HepG2 (cell line): ENCODE measurements at regions not wholly inside any gene's neighbourhood (a gene's known extent, or its start where the extent isn't known, plus 50 kb on each side); places are given as distances from the start of the nearest gene placed in this dataset.

Source experiments
- ARNT2 ChIP-seq: sonication (generic); formaldehyde crosslinking; IDR thresholded peaks from 2 replicates; pipeline ENCODE4 v1.8.0; 2022; ENCODE audit warnings: mild to moderate bottlenecking, low read depth, missing genetic modification reagents, moderate library complexity
- GABPA ChIP-seq, 2 experiments: IDR thresholded peaks; 2 replicates each; pipeline ENCODE4 v1.6.1; 2011 to 2016; ENCODE audit warnings: low read depth in 2 of 2, low read length in 1 of 2, missing biosample characterization in 1 of 2, missing genetic modification characterization in 1 of 2
- MAZ ChIP-seq, 2 experiments: sonication (generic) in 1 of 2; formaldehyde crosslinking in 1 of 2; IDR thresholded peaks; 2 replicates each; pipeline versions ENCODE4 v1.5.0 to v1.6.1; 2012 to 2020; ENCODE audit warnings: low read depth in 2 of 2, mild to moderate bottlenecking in 2 of 2, borderline replicate concordance in 1 of 2, improper control_type of control experiment in 1 of 2, low read length in 1 of 2, missing genetic modification reagents in 1 of 2, moderate library complexity in 1 of 2
- NCOA5 ChIP-seq: sonication (generic); formaldehyde crosslinking; IDR thresholded peaks from 2 replicates; pipeline ENCODE4 v1.4.0; 2020; ENCODE audit warnings: missing genetic modification reagents
- NR2C2 ChIP-seq: sonication (generic); formaldehyde crosslinking; IDR thresholded peaks from 2 replicates; pipeline ENCODE4 v1.4.0; 2020; ENCODE audit warnings: missing genetic modification reagents, mild to moderate bottlenecking, moderate library complexity, borderline replicate concordance
- PAX8 ChIP-seq: sonication (generic); formaldehyde crosslinking; IDR thresholded peaks from 2 replicates; pipeline ENCODE4 v1.8.0; 2022; ENCODE audit warnings: mild to moderate bottlenecking, missing genetic modification reagents, borderline replicate concordance
- SP2 ChIP-seq: sonication (generic); formaldehyde crosslinking; IDR thresholded peaks from 2 replicates; pipeline ENCODE4 v1.5.1; 2020; ENCODE audit warnings: mild to moderate bottlenecking, missing genetic modification reagents
- TBP ChIP-seq: sonication (generic); formaldehyde crosslinking; IDR thresholded peaks from 2 replicates; pipeline ENCODE4 v1.5.0; 2020; ENCODE audit warnings: missing genetic modification reagents
- ZNF350 ChIP-seq: sonication (generic); formaldehyde crosslinking; IDR thresholded peaks from 2 replicates; pipeline ENCODE4 v1.4.0; 2020; ENCODE audit warnings: mild to moderate bottlenecking, low read depth, missing genetic modification reagents, borderline replicate concordance
- ZNF841 ChIP-seq: sonication (generic); formaldehyde crosslinking; IDR thresholded peaks from 2 replicates; pipeline ENCODE4 v1.8.1; 2023; ENCODE audit warnings: missing genetic modification reagents, borderline replicate concordance
- TF ChIP-seq, protein P1 (sequence below): sonication (generic); formaldehyde crosslinking; IDR thresholded peaks from 2 replicates; pipeline ENCODE4 v1.8.1; 2022; ENCODE audit warnings: mild to moderate bottlenecking, missing genetic modification reagents
- TF ChIP-seq, protein P2 (sequence below): sonication (generic); formaldehyde crosslinking; IDR thresholded peaks from 2 replicates; pipeline ENCODE4 v1.5.0; 2020; ENCODE audit warnings: mild to moderate bottlenecking, missing genetic modification reagents, moderate library complexity
- TF ChIP-seq, protein P3 (sequence below): sonication (generic); formaldehyde crosslinking; conservative IDR thresholded peaks from 2 replicates; pipeline ENCODE4 v1.8.1; 2023; ENCODE audit warnings: missing genetic modification reagents

DNA sequence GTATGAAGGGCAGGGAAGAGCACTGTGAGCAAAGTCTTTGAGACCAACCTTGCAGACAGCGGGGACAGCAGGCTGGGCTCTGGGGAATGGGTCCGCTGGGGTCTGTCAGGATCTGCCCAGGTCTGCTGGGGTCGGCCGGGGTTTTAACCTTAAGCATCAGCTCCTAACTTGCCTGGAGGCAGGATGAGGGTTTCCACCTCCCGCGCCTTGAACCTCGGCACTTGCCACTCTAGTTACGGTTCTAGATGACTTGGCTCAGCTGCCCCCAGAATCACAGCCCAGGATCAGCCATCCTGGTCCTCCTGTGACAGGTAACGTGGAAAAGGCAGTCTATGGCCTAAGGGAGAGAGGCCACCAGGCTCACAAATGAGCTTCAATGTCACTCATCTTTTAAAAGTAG lies 50.4 kb upstream of the CACUL1 start:
- TF ChIP-seq PAX8 (CRISPR knock-in tag) (no peak), SP2 (CRISPR knock-in tag) (no peak), NCOA5 (no peak), TBP (CRISPR knock-in tag) (no peak), GABPA (IDR thresholded peaks at IDR 0.05; ENCODE audit: low read depth, low read length) (no peak), GABPA (CRISPR knock-in tag; IDR thresholded peaks at IDR 0.05; ENCODE audit: low read depth) (no peak), ZNF350 (CRISPR knock-in tag) (no peak), ZNF841 (CRISPR knock-in tag) (no peak), ARNT2 (CRISPR knock-in tag) (no peak), MAZ (IDR thresholded peaks at IDR 0.05; ENCODE audit: borderline replicate concordance, low read depth, low read length) (no peak), MAZ (CRISPR knock-in tag; IDR thresholded peaks at IDR 0.05; ENCODE audit: low read depth) (no peak), NR2C2 (no peak)
- TF ChIP-seq, protein P1, sequence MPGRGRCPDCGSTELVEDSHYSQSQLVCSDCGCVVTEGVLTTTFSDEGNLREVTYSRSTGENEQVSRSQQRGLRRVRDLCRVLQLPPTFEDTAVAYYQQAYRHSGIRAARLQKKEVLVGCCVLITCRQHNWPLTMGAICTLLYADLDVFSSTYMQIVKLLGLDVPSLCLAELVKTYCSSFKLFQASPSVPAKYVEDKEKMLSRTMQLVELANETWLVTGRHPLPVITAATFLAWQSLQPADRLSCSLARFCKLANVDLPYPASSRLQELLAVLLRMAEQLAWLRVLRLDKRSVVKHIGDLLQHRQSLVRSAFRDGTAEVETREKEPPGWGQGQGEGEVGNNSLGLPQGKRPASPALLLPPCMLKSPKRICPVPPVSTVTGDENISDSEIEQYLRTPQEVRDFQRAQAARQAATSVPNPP, result no peak
- TF ChIP-seq, protein P2, sequence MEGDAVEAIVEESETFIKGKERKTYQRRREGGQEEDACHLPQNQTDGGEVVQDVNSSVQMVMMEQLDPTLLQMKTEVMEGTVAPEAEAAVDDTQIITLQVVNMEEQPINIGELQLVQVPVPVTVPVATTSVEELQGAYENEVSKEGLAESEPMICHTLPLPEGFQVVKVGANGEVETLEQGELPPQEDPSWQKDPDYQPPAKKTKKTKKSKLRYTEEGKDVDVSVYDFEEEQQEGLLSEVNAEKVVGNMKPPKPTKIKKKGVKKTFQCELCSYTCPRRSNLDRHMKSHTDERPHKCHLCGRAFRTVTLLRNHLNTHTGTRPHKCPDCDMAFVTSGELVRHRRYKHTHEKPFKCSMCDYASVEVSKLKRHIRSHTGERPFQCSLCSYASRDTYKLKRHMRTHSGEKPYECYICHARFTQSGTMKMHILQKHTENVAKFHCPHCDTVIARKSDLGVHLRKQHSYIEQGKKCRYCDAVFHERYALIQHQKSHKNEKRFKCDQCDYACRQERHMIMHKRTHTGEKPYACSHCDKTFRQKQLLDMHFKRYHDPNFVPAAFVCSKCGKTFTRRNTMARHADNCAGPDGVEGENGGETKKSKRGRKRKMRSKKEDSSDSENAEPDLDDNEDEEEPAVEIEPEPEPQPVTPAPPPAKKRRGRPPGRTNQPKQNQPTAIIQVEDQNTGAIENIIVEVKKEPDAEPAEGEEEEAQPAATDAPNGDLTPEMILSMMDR (CRISPR knock-in tag), result no peak
- TF ChIP-seq, protein P3, sequence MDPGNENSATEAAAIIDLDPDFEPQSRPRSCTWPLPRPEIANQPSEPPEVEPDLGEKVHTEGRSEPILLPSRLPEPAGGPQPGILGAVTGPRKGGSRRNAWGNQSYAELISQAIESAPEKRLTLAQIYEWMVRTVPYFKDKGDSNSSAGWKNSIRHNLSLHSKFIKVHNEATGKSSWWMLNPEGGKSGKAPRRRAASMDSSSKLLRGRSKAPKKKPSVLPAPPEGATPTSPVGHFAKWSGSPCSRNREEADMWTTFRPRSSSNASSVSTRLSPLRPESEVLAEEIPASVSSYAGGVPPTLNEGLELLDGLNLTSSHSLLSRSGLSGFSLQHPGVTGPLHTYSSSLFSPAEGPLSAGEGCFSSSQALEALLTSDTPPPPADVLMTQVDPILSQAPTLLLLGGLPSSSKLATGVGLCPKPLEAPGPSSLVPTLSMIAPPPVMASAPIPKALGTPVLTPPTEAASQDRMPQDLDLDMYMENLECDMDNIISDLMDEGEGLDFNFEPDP (CRISPR knock-in tag), result no peak
